HG03196 (cell line): ENCODE measurements at regions not wholly inside any gene's neighbourhood (a gene's known extent, or its start where the extent isn't known, plus 50 kb on each side); places are given as distances from the start of the nearest gene placed in this dataset.
"Not testable (repeated sequence)": the region's sequence is repeated elsewhere in the genome, so short reads cannot be mapped to it uniquely, and the experiment has no call there.

ENCODE experiments used
- ATAC-seq: cut with Tn5 transposase; IDR thresholded peaks from one replicate; pipeline ENCODE4 v1.9.1; 2021; ENCODE audit not compliant: unreplicated experiment

GRCh38 chr21:35583566-35584216 lies 476.6 kb downstream of the SETD4 start:
- ATAC-seq, result no peak

GRCh38 chr21:35582731-35583130 lies 477.6 kb downstream of the SETD4 start:
- no peak for ATAC-seq

- ATAC-seq, result no peak
These were observed 478.7 kb downstream of the SETD4 start for GRCh38 chr21:35581640-35582039.

GRCh38 chr21:35579520-35580293 lies 480.6 kb downstream of the SETD4 start:
- ATAC-seq, result no peak

- no peak for ATAC-seq
These were observed 481.4 kb downstream of the SETD4 start for GRCh38 chr21:35578831-35579471.

- ATAC-seq, result no peak
These were observed 482.0 kb downstream of the SETD4 start for GRCh38 chr21:35578347-35578782.

GRCh38 chr21:35575280-35575915 lies 484.9 kb downstream of the SETD4 start:
- ATAC-seq, result no peak

GRCh38 chr21:35573472-35574374 lies 486.6 kb downstream of the SETD4 start:
- ATAC-seq, result no peak

GRCh38 chr21:35571910-35572309 lies 488.4 kb downstream of the SETD4 start:
- ATAC-seq, result no peak

GRCh38 chr21:35568643-35569042 lies 491.7 kb downstream of the SETD4 start:
- ATAC-seq, result no peak

GRCh38 chr21:35566874-35567273 lies 493.5 kb downstream of the SETD4 start:
- no peak for ATAC-seq

- ATAC-seq, result no peak
These were observed 495.1 kb downstream of the SETD4 start for GRCh38 chr21:35565204-35565611.

GRCh38 chr21:35563885-35564451 lies 496.4 kb downstream of the SETD4 start:
- no peak for ATAC-seq

GRCh38 chr21:35562876-35563275 lies 497.4 kb downstream of the SETD4 start:
- no peak for ATAC-seq

GRCh38 chr21:35561116-35561515 lies 499.2 kb downstream of the SETD4 start:
- no peak for ATAC-seq

- no peak for ATAC-seq
These were observed 500.5 kb downstream of the SETD4 start for GRCh38 chr21:35559829-35560225.

- ATAC-seq, result no peak
These were observed 501.0 kb downstream of the SETD4 start for GRCh38 chr21:35559128-35559828.

- no peak for ATAC-seq
These were observed 503.8 kb downstream of the SETD4 start for GRCh38 chr21:35556536-35556935.

- ATAC-seq, result not testable (repeated sequence)
These were observed 503.4 kb upstream of the RUNX1 start for GRCh38 chr21:35552483-35552882.
